Mesothelial cell of epicardium (in vitro differentiated cells): ENCODE measurements at regions not wholly inside any gene's neighbourhood (a gene's known extent, or its start where the extent isn't known, plus 50 kb on each side); places are given as distances from the start of the nearest gene placed in this dataset.

ENCODE experiments used
- DNase-seq, 2 experiments: peaks; one replicate each; pipeline ENCODE4 v3.0.0; 2021; ENCODE audit warnings: low spot score in 2 of 2; ENCODE audit not compliant: unreplicated experiment in 2 of 2
- H3K27ac Mint-ChIP-seq: 2 replicates; pipeline ENCODE4 v1.8.0; 2021; ENCODE audit warnings: mixed read lengths
- H3K27me3 Mint-ChIP-seq: 2 replicates; pipeline ENCODE4 v1.8.0; 2021; ENCODE audit warnings: low read depth, mixed read lengths
- H3K36me3 Mint-ChIP-seq: 2 replicates; pipeline ENCODE4 v1.8.0; 2021; ENCODE audit warnings: mixed read lengths
- H3K4me1 Mint-ChIP-seq: 2 replicates; pipeline ENCODE4 v1.8.0; 2021; ENCODE audit warnings: mixed read lengths
- H3K4me3 Mint-ChIP-seq: 2 replicates; pipeline ENCODE4 v1.8.0; 2021; ENCODE audit warnings: mild to moderate bottlenecking, moderate library complexity, mixed read lengths
- H3K9me3 Mint-ChIP-seq: 2 replicates; pipeline ENCODE4 v1.8.0; 2021; ENCODE audit warnings: mixed read lengths
- CTCF ChIP-seq: fragments of 200-600 bp; sonication (generic); IDR thresholded peaks from one replicate; pipeline ENCODE4 v1.5.0; 2021; ENCODE audit warnings: antibody characterized with exemption; ENCODE audit not compliant: unreplicated experiment

GRCh38 chr6:165877773-165878172 lies 214.7 kb upstream of the PDE10A start:
- Mint-ChIP-seq H3K27me3 (peaks cover 58% of the 10 kb centered on the region), H3K9me3 (peaks cover 4% of the 10 kb centered on the region), H3K4me3 (no peak overlapping the region), H3K27ac (no peak overlapping the region), H3K36me3 (no peaks in the 10 kb centered on the region), H3K4me1 (no peaks in the 10 kb centered on the region)
- no peak for DNase-seq
- TF ChIP-seq CTCF: no peak

GRCh38 chr6:165877192-165877591 lies 214.2 kb upstream of the PDE10A start:
- no peak for DNase-seq
- H3K27me3 Mint-ChIP-seq: peaks cover 60% of the 10 kb centered on the region
- peaks cover 4% of the 10 kb centered on the region for H3K9me3 Mint-ChIP-seq
- no peak overlapping the region for H3K27ac Mint-ChIP-seq
- H3K4me1 Mint-ChIP-seq: no peaks in the 10 kb centered on the region
- no peaks in the 10 kb centered on the region for H3K36me3 Mint-ChIP-seq
- TF ChIP-seq CTCF: no peak
- no peak overlapping the region for H3K4me3 Mint-ChIP-seq

DNA sequence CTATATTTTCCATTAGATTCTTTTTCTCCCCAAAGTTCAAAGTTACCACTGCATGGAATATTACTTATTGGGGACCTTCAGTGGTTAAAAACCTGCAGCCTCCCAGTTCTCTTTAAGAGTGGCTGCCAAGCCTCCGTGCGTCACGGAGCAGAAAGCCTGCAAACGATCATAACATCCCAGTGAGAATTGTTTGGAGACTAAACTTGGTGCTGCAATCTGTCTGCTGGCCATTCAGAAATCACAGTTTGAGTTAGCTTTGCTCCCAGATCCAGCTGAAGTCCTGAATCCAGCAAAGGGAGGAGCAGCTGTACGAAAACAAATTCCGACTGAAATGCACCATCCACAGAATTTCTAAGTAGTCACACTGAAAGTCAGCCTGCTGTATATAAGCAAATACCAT lies 213.5 kb upstream of the PDE10A start:
- H3K4me1 Mint-ChIP-seq: no peaks in the 10 kb centered on the region
- no peak for TF ChIP-seq CTCF
- H3K27me3 Mint-ChIP-seq: peaks cover 61% of the 10 kb centered on the region
- no peak for DNase-seq
- H3K36me3 Mint-ChIP-seq: no peaks in the 10 kb centered on the region
- peaks cover 4% of the 10 kb centered on the region for H3K9me3 Mint-ChIP-seq
- H3K27ac Mint-ChIP-seq: no peak overlapping the region
- H3K4me3 Mint-ChIP-seq: no peak overlapping the region

DNA sequence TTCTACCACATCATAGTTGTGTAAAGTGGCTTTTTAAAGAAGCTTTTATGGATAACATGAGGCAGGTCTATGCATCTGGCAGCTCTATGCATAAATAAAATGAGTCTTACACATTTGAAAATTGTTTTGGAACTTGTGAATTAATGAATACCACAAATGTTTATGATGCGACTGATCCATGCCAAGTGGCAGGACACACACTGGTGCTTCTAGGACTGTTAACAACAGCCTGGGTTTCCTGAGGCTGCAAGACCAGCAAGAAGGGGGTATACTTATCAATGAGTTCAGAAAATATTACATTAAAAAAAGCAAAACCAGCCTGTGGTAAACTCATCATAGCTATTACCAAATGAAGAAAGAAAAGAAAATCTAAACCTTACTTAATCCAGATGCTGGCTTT lies 212.9 kb upstream of the PDE10A start:
- Mint-ChIP-seq H3K9me3 (peaks cover 4% of the 10 kb centered on the region), H3K36me3 (no peaks in the 10 kb centered on the region), H3K4me1 (no peaks in the 10 kb centered on the region), H3K27me3 (peaks cover 68% of the 10 kb centered on the region), H3K4me3 (no peak overlapping the region), H3K27ac (no peak overlapping the region)
- no peak for TF ChIP-seq CTCF
- DNase-seq: no peak

GRCh38 chr6:165873976-165874375 lies 210.9 kb upstream of the PDE10A start:
- no peaks in the 10 kb centered on the region for H3K4me1 Mint-ChIP-seq
- H3K4me3 Mint-ChIP-seq: no peak overlapping the region
- H3K9me3 Mint-ChIP-seq: peaks cover 23% of the 10 kb centered on the region
- TF ChIP-seq CTCF: no peak
- H3K27me3 Mint-ChIP-seq: peaks cover 79% of the 10 kb centered on the region
- H3K36me3 Mint-ChIP-seq: no peaks in the 10 kb centered on the region
- H3K27ac Mint-ChIP-seq: no peak overlapping the region
- no peak for DNase-seq

GRCh38 chr6:165872811-165873210 lies 209.8 kb upstream of the PDE10A start:
- Mint-ChIP-seq H3K27me3 (peaks cover 78% of the 10 kb centered on the region), H3K4me3 (no peak overlapping the region), H3K36me3 (no peaks in the 10 kb centered on the region), H3K9me3 (peaks cover 31% of the 10 kb centered on the region), H3K27ac (no peak overlapping the region), H3K4me1 (no peaks in the 10 kb centered on the region)
- DNase-seq: no peak
- no peak for TF ChIP-seq CTCF
